ENCODE measurements at regions not wholly inside any gene's neighbourhood (a gene's known extent, or its start where the extent isn't known, plus 50 kb on each side); places are given as distances from the start of the nearest gene placed in this dataset.

- Histone ChIP-seq H3K9me3 (ENCODE audit: insufficient read depth, low read length) (no peaks in the 10 kb centered on the region), H3K4me3 (ENCODE audit: insufficient read length, low read depth) (no peak overlapping the region), H3K9ac (ENCODE audit: insufficient read length, low read depth) (no peak overlapping the region), H3K4me1 (ENCODE audit: insufficient read depth, insufficient read length) (no peaks in the 10 kb centered on the region), H3K27me3 (ENCODE audit: insufficient read depth, insufficient read length) (peaks cover 17% of the 10 kb centered on the region), H3K36me3 (ENCODE audit: insufficient read depth, insufficient read length, low read length) (no peaks in the 10 kb centered on the region)
- peak; percentile 38 for DNase-seq (ENCODE audit: low read depth, low spot score)
- TF ChIP-seq YY1 (IDR thresholded peaks at IDR 0.05; ENCODE audit: insufficient read depth, insufficient read length) (no peak), ZNF274 (IDR thresholded peaks at IDR 0.05; ENCODE audit: low read depth, low read length) (no peak), SUZ12 (IDR thresholded peaks at IDR 0.05; ENCODE audit: extremely low read depth, insufficient read depth, insufficient read length) (no peak)
Measured at GRCh38 chr18:55781481-55781957, 193.5 kb upstream of the TCF4 start.

- no peaks in the 10 kb centered on the region for H3K9me3 ChIP-seq (ENCODE audit: insufficient read depth, low read length)
- no peaks in the 10 kb centered on the region for H3K36me3 ChIP-seq (ENCODE audit: insufficient read depth, insufficient read length, low read length)
- H3K4me3 ChIP-seq (ENCODE audit: insufficient read length, low read depth): peak overlapping the region; percentile 42
- H3K9ac ChIP-seq (ENCODE audit: insufficient read length, low read depth): peak overlapping the region; percentile 61
- TF ChIP-seq YY1 (IDR thresholded peaks at IDR 0.05; ENCODE audit: insufficient read depth, insufficient read length): no peak
- no peak for TF ChIP-seq SUZ12 (IDR thresholded peaks at IDR 0.05; ENCODE audit: extremely low read depth, insufficient read depth, insufficient read length)
- no peak for DNase-seq (ENCODE audit: low read depth, low spot score)
- peaks cover 17% of the 10 kb centered on the region for H3K27me3 ChIP-seq (ENCODE audit: insufficient read depth, insufficient read length)
- no peaks in the 10 kb centered on the region for H3K4me1 ChIP-seq (ENCODE audit: insufficient read depth, insufficient read length)
Measured at GRCh38 chr18:55780586-55781071, 192.6 kb upstream of the TCF4 start.

GRCh38 chr18:55779691-55780585, 191.9 kb upstream of the TCF4 start:
- H3K9me3 ChIP-seq (ENCODE audit: insufficient read depth, low read length): no peaks in the 10 kb centered on the region
- H3K27me3 ChIP-seq (ENCODE audit: insufficient read depth, insufficient read length): peaks cover 17% of the 10 kb centered on the region
- peak overlapping the region; percentile 61 for H3K9ac ChIP-seq (ENCODE audit: insufficient read length, low read depth)
- DNase-seq (ENCODE audit: low read depth, low spot score): no peak
- no peaks in the 10 kb centered on the region for H3K36me3 ChIP-seq (ENCODE audit: insufficient read depth, insufficient read length, low read length)
- H3K4me1 ChIP-seq (ENCODE audit: insufficient read depth, insufficient read length): no peaks in the 10 kb centered on the region
- peak overlapping the region; percentile 42 for H3K4me3 ChIP-seq (ENCODE audit: insufficient read length, low read depth)
- TF ChIP-seq SUZ12 (IDR thresholded peaks at IDR 0.05; ENCODE audit: extremely low read depth, insufficient read depth, insufficient read length) (no peak), YY1 (IDR thresholded peaks at IDR 0.05; ENCODE audit: insufficient read depth, insufficient read length) (no peak), ZNF274 (IDR thresholded peaks at IDR 0.05; ENCODE audit: low read depth, low read length) (no peak)

- Histone ChIP-seq H3K9me3 (ENCODE audit: insufficient read depth, low read length) (no peaks in the 10 kb centered on the region), H3K27me3 (ENCODE audit: insufficient read depth, insufficient read length) (peaks cover 17% of the 10 kb centered on the region), H3K4me3 (ENCODE audit: insufficient read length, low read depth) (peak overlapping the region; percentile 42), H3K9ac (ENCODE audit: insufficient read length, low read depth) (peak overlapping the region; percentile 32), H3K36me3 (ENCODE audit: insufficient read depth, insufficient read length, low read length) (no peaks in the 10 kb centered on the region), H3K4me1 (ENCODE audit: insufficient read depth, insufficient read length) (no peaks in the 10 kb centered on the region)
- TF ChIP-seq ZNF274 (IDR thresholded peaks at IDR 0.05; ENCODE audit: low read depth, low read length): no peak
- TF ChIP-seq SUZ12 (IDR thresholded peaks at IDR 0.05; ENCODE audit: extremely low read depth, insufficient read depth, insufficient read length): no peak
- no peak for TF ChIP-seq YY1 (IDR thresholded peaks at IDR 0.05; ENCODE audit: insufficient read depth, insufficient read length)
- DNase-seq (ENCODE audit: low read depth, low spot score): no peak
Measured at GRCh38 chr18:55778788-55779690, 191.0 kb upstream of the TCF4 start.

- H3K9me3 ChIP-seq (ENCODE audit: insufficient read depth, low read length): no peaks in the 10 kb centered on the region
- H3K9ac ChIP-seq (ENCODE audit: insufficient read length, low read depth): no peak overlapping the region
- peaks cover 17% of the 10 kb centered on the region for H3K27me3 ChIP-seq (ENCODE audit: insufficient read depth, insufficient read length)
- H3K36me3 ChIP-seq (ENCODE audit: insufficient read depth, insufficient read length, low read length): no peaks in the 10 kb centered on the region
- TF ChIP-seq SUZ12 (IDR thresholded peaks at IDR 0.05; ENCODE audit: extremely low read depth, insufficient read depth, insufficient read length): no peak
- no peak for TF ChIP-seq ZNF274 (IDR thresholded peaks at IDR 0.05; ENCODE audit: low read depth, low read length)
- TF ChIP-seq YY1 (IDR thresholded peaks at IDR 0.05; ENCODE audit: insufficient read depth, insufficient read length): no peak
- no peaks in the 10 kb centered on the region for H3K4me1 ChIP-seq (ENCODE audit: insufficient read depth, insufficient read length)
- H3K4me3 ChIP-seq (ENCODE audit: insufficient read length, low read depth): no peak overlapping the region
- no peak for DNase-seq (ENCODE audit: low read depth, low spot score)
Measured at GRCh38 chr18:55777666-55778304, 189.8 kb upstream of the TCF4 start.

GRCh38 chr18:55775972-55776371, 188.0 kb upstream of the TCF4 start:
- Histone ChIP-seq H3K4me3 (ENCODE audit: insufficient read length, low read depth) (no peak overlapping the region), H3K4me1 (ENCODE audit: insufficient read depth, insufficient read length) (no peaks in the 10 kb centered on the region), H3K9ac (ENCODE audit: insufficient read length, low read depth) (no peak overlapping the region), H3K27me3 (ENCODE audit: insufficient read depth, insufficient read length) (peaks cover 17% of the 10 kb centered on the region), H3K9me3 (ENCODE audit: insufficient read depth, low read length) (no peaks in the 10 kb centered on the region), H3K36me3 (ENCODE audit: insufficient read depth, insufficient read length, low read length) (no peaks in the 10 kb centered on the region)
- TF ChIP-seq ZNF274 (IDR thresholded peaks at IDR 0.05; ENCODE audit: low read depth, low read length) (no peak), YY1 (IDR thresholded peaks at IDR 0.05; ENCODE audit: insufficient read depth, insufficient read length) (no peak), SUZ12 (IDR thresholded peaks at IDR 0.05; ENCODE audit: extremely low read depth, insufficient read depth, insufficient read length) (no peak)
- DNase-seq (ENCODE audit: low read depth, low spot score): no peak
